ENCODE measurements at regions not wholly inside any gene's neighbourhood (a gene's known extent, or its start where the extent isn't known, plus 50 kb on each side); places are given as distances from the start of the nearest gene placed in this dataset.

DNA sequence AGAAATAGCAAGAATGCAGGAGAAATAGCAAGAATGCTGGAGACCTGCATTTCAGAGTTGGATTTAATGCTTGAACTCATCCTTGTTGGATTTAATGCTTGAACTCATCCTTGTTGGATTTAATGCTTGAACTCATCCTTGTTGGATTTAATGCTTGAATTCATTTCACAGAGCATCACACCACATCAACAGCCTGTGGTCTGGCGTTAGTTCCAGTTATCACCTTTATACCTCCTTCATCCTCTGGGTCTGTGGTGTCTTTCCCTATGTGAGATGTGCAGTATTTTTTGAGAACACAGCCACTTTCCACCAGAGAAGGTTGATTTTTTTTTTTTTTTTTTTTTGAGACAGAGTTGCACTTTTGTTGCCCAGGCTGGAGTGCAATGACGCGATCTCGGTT lies 546.4 kb upstream of the SOX11 start:
- no peaks in the 10 kb centered on the region for H3K27me3 ChIP-seq (ENCODE audit: insufficient read depth, low read length, poor library complexity)

DNA sequence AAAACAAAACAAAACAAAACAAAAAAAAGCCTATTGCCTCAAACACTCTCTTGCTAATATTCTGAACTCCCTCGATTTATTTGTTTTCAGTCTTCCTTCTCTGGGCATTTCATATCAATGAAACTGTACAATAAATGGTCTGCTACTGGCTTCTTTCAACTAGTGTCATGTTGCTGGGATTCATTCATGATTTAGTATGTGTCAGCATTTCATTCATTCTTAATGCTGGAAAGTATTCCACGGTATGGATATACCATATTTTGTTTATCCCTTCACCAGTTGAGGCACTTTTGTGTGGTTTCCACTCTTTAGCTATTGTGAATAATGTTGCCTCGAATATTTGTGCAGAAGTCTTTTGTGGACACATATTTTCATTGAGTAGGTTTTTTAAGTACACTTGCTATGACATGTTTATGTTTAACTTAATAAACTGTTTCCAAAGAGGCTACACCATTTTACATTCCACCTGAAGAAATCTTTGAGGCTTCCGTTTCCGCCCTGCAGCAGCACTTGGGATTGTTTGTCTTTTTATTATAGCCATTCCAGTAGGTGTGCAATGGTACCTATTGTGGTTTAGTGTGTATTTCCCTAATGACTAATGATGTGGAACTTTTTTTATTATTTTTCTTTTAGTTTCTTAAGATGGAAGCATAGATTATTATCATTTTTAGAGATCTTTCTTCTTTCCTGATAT lies 543.6 kb upstream of the SOX11 start:
- H3K36me3 ChIP-seq (ENCODE audit: insufficient read depth, low read length) = no peaks in the 10 kb centered on the region
- no peaks in the 10 kb centered on the region for H3K79me2 ChIP-seq (ENCODE audit: insufficient read depth, low read length)
- H3K4me1 ChIP-seq (ENCODE audit: insufficient read depth, low read length) = no peaks in the 10 kb centered on the region
- no peak overlapping the region for H3K4me2 ChIP-seq (ENCODE audit: insufficient read depth, low read length)
- no peak overlapping the region for H3K4me3 ChIP-seq (ENCODE audit: low read depth in 1 of 2, low read length in 2 of 2)
- no peak for TF ChIP-seq EZH2 (IDR thresholded peaks at IDR 0.05; ENCODE audit: borderline replicate concordance, low read depth, low read length, severe bottlenecking)
- TF ChIP-seq, protein P1, sequence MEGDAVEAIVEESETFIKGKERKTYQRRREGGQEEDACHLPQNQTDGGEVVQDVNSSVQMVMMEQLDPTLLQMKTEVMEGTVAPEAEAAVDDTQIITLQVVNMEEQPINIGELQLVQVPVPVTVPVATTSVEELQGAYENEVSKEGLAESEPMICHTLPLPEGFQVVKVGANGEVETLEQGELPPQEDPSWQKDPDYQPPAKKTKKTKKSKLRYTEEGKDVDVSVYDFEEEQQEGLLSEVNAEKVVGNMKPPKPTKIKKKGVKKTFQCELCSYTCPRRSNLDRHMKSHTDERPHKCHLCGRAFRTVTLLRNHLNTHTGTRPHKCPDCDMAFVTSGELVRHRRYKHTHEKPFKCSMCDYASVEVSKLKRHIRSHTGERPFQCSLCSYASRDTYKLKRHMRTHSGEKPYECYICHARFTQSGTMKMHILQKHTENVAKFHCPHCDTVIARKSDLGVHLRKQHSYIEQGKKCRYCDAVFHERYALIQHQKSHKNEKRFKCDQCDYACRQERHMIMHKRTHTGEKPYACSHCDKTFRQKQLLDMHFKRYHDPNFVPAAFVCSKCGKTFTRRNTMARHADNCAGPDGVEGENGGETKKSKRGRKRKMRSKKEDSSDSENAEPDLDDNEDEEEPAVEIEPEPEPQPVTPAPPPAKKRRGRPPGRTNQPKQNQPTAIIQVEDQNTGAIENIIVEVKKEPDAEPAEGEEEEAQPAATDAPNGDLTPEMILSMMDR (IDR thresholded peaks at IDR 0.05; ENCODE audit: borderline replicate concordance, extremely low read depth, low read length, poor library complexity, severe bottlenecking) = no peak
- no peak overlapping the region for H3K9ac ChIP-seq (ENCODE audit: low read depth, low read length)
- no peak overlapping the region for H3K27ac ChIP-seq (ENCODE audit: low read length)
- no peak overlapping the region for H2AFZ ChIP-seq (ENCODE audit: low read depth, low read length)
- no peaks in the 10 kb centered on the region for H4K20me1 ChIP-seq (ENCODE audit: insufficient read depth, low read length)
- no peak for DNase-seq
- H3K9me3 ChIP-seq (ENCODE audit: insufficient read depth, low read length, severe bottlenecking) = no peaks in the 10 kb centered on the region
- H3K27me3 ChIP-seq (ENCODE audit: insufficient read depth, low read length, poor library complexity) = no peaks in the 10 kb centered on the region
- no peak for ATAC-seq (ENCODE audit: insufficient read depth, low read depth)

More for the DNA sequence above, 546.4 kb upstream of the SOX11 start:
- TF ChIP-seq, protein P1 (IDR thresholded peaks at IDR 0.05; ENCODE audit: borderline replicate concordance, extremely low read depth, low read length, poor library complexity, severe bottlenecking) = no peak
- TF ChIP-seq EZH2 (IDR thresholded peaks at IDR 0.05; ENCODE audit: borderline replicate concordance, low read depth, low read length, severe bottlenecking) = no peak
- H2AFZ ChIP-seq (ENCODE audit: low read depth, low read length) = no peak overlapping the region
- no peak overlapping the region for H3K9ac ChIP-seq (ENCODE audit: low read depth, low read length)
- no peak overlapping the region for H3K27ac ChIP-seq (ENCODE audit: low read length)
- no peak for ATAC-seq (ENCODE audit: insufficient read depth, low read depth)
- H4K20me1 ChIP-seq (ENCODE audit: insufficient read depth, low read length) = no peaks in the 10 kb centered on the region
- no peak overlapping the region for H3K4me3 ChIP-seq (ENCODE audit: low read depth in 1 of 2, low read length in 2 of 2)
- no peaks in the 10 kb centered on the region for H3K36me3 ChIP-seq (ENCODE audit: insufficient read depth, low read length)
- H3K79me2 ChIP-seq (ENCODE audit: insufficient read depth, low read length) = no peaks in the 10 kb centered on the region
- no peak for DNase-seq
- no peaks in the 10 kb centered on the region for H3K9me3 ChIP-seq (ENCODE audit: insufficient read depth, low read length, severe bottlenecking)
- H3K4me2 ChIP-seq (ENCODE audit: insufficient read depth, low read length) = no peak overlapping the region
- no peaks in the 10 kb centered on the region for H3K4me1 ChIP-seq (ENCODE audit: insufficient read depth, low read length)

DNA sequence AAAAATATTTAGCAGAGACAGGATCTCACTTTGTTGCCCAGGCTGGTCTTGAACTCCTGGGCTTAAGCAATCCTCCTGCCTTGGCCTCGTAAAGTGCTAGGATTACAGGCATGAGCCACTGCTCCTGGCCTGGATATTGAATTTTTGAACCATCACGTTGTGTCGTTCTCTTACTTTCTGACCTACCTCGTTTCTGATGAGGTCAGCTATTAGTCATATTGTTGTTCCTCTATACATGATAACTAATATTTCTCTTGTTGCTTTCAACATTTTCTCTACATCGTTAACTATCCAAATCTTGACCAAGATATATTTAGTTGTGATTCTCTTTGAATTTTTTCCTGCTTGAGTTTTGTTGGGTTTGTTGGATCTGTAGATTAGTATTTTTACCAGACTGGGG lies 541.3 kb upstream of the SOX11 start:
- H3K9ac ChIP-seq (ENCODE audit: low read depth, low read length) = no peak overlapping the region
- no peak for ATAC-seq (ENCODE audit: insufficient read depth, low read depth)
- H3K27me3 ChIP-seq (ENCODE audit: insufficient read depth, low read length, poor library complexity) = no peaks in the 10 kb centered on the region
- no peaks in the 10 kb centered on the region for H3K9me3 ChIP-seq (ENCODE audit: insufficient read depth, low read length, severe bottlenecking)
- H3K79me2 ChIP-seq (ENCODE audit: insufficient read depth, low read length) = no peaks in the 10 kb centered on the region
- no peak overlapping the region for H3K4me2 ChIP-seq (ENCODE audit: insufficient read depth, low read length)
- H2AFZ ChIP-seq (ENCODE audit: low read depth, low read length) = no peak overlapping the region
- no peak for TF ChIP-seq EZH2 (IDR thresholded peaks at IDR 0.05; ENCODE audit: borderline replicate concordance, low read depth, low read length, severe bottlenecking)
- TF ChIP-seq, protein P1 (IDR thresholded peaks at IDR 0.05; ENCODE audit: borderline replicate concordance, extremely low read depth, low read length, poor library complexity, severe bottlenecking) = no peak
- H4K20me1 ChIP-seq (ENCODE audit: insufficient read depth, low read length) = no peaks in the 10 kb centered on the region
- H3K27ac ChIP-seq (ENCODE audit: low read length) = no peak overlapping the region
- no peak overlapping the region for H3K4me3 ChIP-seq (ENCODE audit: low read depth in 1 of 2, low read length in 2 of 2)
- no peaks in the 10 kb centered on the region for H3K4me1 ChIP-seq (ENCODE audit: insufficient read depth, low read length)
- no peak for DNase-seq
- H3K36me3 ChIP-seq (ENCODE audit: insufficient read depth, low read length) = no peaks in the 10 kb centered on the region

Data from DND-41 (cell line).